ENCODE measurements at regions not wholly inside any gene's neighbourhood (a gene's known extent, or its start where the extent isn't known, plus 50 kb on each side); places are given as distances from the start of the nearest gene placed in this dataset.

DNA sequence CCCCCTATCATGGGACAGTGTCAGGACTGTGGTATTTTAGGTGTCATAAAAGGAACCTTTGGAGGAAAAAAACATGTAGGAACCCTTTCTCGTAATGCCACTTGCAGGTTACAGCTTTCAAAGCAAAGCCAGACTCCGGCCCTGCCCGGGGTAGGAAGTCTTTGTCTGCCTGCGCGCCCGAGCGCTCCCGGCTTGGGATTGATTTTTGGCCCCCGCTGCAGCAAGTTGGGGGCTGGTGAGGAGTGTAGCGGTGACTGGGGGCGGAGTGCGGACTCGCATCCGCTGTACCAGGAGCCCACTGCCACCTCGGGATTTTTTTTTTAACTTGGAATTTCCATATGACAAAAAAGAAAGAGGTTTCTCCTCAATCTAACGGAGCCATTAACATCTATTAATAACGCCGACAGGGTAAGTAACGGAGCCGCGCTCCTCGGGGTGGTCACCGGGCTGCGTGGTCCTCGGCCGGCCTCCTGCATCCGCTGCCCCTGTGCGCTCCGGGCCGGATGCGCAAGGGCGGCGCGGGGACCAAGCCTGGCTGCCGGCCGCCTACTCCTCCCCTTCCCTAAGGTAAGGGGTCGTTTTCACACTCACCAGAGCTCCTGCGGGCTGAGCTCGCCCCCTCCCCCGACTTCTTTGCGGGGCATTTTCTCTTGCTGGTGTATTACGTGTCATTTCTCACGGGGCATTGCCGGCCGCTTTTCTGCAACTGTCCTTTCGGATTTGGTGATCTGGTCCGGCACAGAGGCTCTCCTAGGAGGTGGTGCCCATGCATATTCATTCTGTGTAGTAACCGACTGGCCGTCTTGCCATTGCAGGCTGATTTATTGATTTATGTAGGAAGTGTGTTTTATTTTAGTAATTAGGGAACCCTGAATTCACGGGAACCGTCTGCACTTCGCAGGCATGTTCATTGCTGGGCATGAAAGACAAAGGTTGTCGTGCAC is 219.8 kb upstream of the TOPAZ1 start:
- TF ChIP-seq, protein P1, sequence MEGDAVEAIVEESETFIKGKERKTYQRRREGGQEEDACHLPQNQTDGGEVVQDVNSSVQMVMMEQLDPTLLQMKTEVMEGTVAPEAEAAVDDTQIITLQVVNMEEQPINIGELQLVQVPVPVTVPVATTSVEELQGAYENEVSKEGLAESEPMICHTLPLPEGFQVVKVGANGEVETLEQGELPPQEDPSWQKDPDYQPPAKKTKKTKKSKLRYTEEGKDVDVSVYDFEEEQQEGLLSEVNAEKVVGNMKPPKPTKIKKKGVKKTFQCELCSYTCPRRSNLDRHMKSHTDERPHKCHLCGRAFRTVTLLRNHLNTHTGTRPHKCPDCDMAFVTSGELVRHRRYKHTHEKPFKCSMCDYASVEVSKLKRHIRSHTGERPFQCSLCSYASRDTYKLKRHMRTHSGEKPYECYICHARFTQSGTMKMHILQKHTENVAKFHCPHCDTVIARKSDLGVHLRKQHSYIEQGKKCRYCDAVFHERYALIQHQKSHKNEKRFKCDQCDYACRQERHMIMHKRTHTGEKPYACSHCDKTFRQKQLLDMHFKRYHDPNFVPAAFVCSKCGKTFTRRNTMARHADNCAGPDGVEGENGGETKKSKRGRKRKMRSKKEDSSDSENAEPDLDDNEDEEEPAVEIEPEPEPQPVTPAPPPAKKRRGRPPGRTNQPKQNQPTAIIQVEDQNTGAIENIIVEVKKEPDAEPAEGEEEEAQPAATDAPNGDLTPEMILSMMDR (IDR thresholded peaks at IDR 0.05): no peak
- TF ChIP-seq POLR2A (IDR thresholded peaks at IDR 0.05) (no peak), POLR2AphosphoS5 (IDR thresholded peaks at IDR 0.05) (no peak), EP300 (IDR thresholded peaks at IDR 0.05) (no peak)

Measured in stomach (tissue), 4 donors.